ENCODE measurements at regions not wholly inside any gene's neighbourhood (a gene's known extent, or its start where the extent isn't known, plus 50 kb on each side); places are given as distances from the start of the nearest gene placed in this dataset.

DNA sequence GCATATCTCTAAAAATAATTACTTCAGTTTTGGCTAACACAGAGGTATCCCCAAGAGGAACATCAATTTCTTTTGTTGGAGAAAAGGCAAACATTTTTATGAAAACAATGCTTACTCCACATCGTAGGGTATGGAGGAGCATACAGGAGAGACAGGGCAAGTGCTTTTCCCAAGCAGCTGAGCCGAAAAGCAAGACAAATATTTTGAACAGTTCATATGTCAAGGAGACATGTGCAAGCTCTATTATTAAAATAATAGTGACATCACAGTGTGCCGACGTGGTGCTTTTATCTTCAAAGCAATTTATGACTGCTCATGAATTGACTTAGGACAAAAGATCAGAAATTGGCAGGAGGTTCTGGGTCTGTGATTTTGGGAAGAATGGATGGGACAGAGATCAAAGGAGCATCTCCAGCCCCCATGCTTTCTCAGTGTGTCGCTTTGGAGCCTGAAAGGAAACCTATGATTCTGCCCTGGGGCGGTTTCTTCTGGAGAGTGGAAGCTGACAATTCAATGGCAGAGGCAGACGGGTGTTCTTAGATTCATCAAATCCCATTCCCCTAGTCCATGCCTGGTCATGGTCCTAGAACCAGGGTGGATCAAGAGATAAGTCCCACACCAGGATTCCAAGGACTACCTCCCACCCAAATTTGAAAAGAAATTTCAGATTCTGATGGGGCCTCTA lies 97.1 kb downstream of the JCAD start:
- no peak for DNase-seq (ENCODE audit: low spot score in 2 of 2)
- Histone ChIP-seq H3K27ac (no peak overlapping the region), H3K4me3 (no peak overlapping the region), H3K36me3 (no peaks in the 10 kb centered on the region), H3K9me3 (no peaks in the 10 kb centered on the region), H3K4me1 (peaks cover 6% of the 10 kb centered on the region), H3K27me3 (no peaks in the 10 kb centered on the region)
- WGBS, result 62% methylated on average over 7 of the region's 7 CpGs
- TF ChIP-seq EP300 (IDR thresholded peaks at IDR 0.05), result no peak
- no peak for TF ChIP-seq POLR2AphosphoS5 (IDR thresholded peaks at IDR 0.05)
- TF ChIP-seq POLR2A (IDR thresholded peaks at IDR 0.05), result no peak
- TF ChIP-seq, protein P1, sequence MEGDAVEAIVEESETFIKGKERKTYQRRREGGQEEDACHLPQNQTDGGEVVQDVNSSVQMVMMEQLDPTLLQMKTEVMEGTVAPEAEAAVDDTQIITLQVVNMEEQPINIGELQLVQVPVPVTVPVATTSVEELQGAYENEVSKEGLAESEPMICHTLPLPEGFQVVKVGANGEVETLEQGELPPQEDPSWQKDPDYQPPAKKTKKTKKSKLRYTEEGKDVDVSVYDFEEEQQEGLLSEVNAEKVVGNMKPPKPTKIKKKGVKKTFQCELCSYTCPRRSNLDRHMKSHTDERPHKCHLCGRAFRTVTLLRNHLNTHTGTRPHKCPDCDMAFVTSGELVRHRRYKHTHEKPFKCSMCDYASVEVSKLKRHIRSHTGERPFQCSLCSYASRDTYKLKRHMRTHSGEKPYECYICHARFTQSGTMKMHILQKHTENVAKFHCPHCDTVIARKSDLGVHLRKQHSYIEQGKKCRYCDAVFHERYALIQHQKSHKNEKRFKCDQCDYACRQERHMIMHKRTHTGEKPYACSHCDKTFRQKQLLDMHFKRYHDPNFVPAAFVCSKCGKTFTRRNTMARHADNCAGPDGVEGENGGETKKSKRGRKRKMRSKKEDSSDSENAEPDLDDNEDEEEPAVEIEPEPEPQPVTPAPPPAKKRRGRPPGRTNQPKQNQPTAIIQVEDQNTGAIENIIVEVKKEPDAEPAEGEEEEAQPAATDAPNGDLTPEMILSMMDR (IDR thresholded peaks at IDR 0.05), result no peak

DNA sequence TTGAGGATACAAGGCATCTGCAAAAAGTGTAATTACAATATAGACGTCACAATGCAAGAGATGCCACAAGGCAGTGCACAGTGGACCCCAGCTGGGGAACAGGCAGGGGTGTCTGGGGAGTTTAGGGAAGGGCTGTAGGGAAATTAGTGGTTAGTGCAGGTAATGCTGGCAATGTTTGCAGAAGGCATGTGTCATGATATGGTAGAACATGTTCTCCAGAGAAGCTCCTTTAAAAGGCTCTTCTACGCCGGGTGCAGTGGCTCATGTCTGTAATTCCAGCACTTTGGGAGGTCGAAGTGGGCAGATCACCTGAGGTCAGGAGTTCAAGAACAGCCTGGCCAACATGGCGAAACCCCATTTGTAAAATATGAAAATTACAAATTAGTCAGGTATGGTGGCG lies 98.0 kb downstream of the JCAD start:
- Histone ChIP-seq H3K27me3 (no peaks in the 10 kb centered on the region), H3K9me3 (no peaks in the 10 kb centered on the region), H3K27ac (no peak overlapping the region), H3K4me1 (peaks cover 6% of the 10 kb centered on the region), H3K4me3 (no peak overlapping the region), H3K36me3 (no peaks in the 10 kb centered on the region)
- TF ChIP-seq, protein P1 (IDR thresholded peaks at IDR 0.05), result no peak
- TF ChIP-seq POLR2A (IDR thresholded peaks at IDR 0.05) (no peak), EP300 (IDR thresholded peaks at IDR 0.05) (no peak), POLR2AphosphoS5 (IDR thresholded peaks at IDR 0.05) (no peak)
- 90% methylated on average over 6 of the region's 6 CpGs for WGBS
- DNase-seq (ENCODE audit: low spot score in 2 of 2), result no peak

DNA sequence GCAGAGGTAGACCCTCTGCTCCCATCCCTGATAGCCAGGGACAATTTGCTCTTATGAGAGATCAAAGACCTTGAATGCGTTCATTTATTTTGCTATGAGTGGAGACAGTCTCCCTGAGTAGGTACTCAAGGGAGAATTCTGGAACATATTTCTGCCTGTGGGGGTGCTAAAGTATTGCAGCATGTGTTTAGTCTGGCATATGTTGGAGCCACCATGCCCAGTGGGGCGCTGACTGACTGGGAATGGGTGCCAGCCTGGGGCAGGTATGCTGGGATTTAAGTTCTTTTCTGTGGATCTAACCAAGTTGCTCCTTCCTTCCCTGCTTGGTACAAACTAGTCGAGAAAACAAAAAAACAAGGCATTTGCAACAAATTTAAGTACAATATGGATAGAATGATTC lies 99.1 kb downstream of the JCAD start:
- H3K4me3 ChIP-seq, result no peak overlapping the region
- no peaks in the 10 kb centered on the region for H3K36me3 ChIP-seq
- no peak for DNase-seq (ENCODE audit: low spot score in 2 of 2)
- H3K4me1 ChIP-seq, result peaks cover 6% of the 10 kb centered on the region
- no peaks in the 10 kb centered on the region for H3K27me3 ChIP-seq
- 92% methylated on average over 3 of the region's 3 CpGs for whole genome bisulfite sequencing
- TF ChIP-seq POLR2AphosphoS5 (IDR thresholded peaks at IDR 0.05), result no peak
- no peak for TF ChIP-seq EP300 (IDR thresholded peaks at IDR 0.05)
- no peak for TF ChIP-seq POLR2A (IDR thresholded peaks at IDR 0.05)
- TF ChIP-seq, protein P1 (IDR thresholded peaks at IDR 0.05), result no peak
- no peaks in the 10 kb centered on the region for H3K9me3 ChIP-seq
- H3K27ac ChIP-seq, result no peak overlapping the region

DNA sequence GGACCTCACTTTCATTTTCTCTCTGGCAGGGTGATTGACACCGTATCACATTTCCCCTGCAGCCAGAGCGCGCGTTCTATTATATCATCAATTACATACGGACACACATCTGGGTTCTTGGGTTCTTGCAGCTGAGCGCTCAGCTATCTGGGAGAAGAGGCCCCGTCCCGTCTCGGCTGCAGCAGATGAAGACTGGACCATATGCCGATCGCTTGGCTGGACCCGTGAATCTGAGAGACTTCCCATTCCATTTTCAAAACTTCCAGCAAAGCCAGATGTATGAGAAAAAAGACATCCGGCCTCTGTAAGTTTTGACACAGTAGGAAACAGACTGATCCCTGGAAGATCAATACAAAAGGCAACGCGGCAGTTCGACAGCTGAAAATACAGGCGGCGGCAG lies 99.8 kb downstream of the JCAD start:
- Histone ChIP-seq H3K4me3 (no peak overlapping the region), H3K4me1 (peaks cover 6% of the 10 kb centered on the region), H3K36me3 (no peaks in the 10 kb centered on the region), H3K27ac (no peak overlapping the region), H3K27me3 (no peaks in the 10 kb centered on the region), H3K9me3 (no peaks in the 10 kb centered on the region)
- WGBS, result 77% methylated on average over 18 of the region's 18 CpGs
- no peak for DNase-seq (ENCODE audit: low spot score in 2 of 2)
- no peak for TF ChIP-seq EP300 (IDR thresholded peaks at IDR 0.05)
- TF ChIP-seq, protein P1 (IDR thresholded peaks at IDR 0.05), result no peak
- no peak for TF ChIP-seq POLR2AphosphoS5 (IDR thresholded peaks at IDR 0.05)
- TF ChIP-seq POLR2A (IDR thresholded peaks at IDR 0.05), result no peak

DNA sequence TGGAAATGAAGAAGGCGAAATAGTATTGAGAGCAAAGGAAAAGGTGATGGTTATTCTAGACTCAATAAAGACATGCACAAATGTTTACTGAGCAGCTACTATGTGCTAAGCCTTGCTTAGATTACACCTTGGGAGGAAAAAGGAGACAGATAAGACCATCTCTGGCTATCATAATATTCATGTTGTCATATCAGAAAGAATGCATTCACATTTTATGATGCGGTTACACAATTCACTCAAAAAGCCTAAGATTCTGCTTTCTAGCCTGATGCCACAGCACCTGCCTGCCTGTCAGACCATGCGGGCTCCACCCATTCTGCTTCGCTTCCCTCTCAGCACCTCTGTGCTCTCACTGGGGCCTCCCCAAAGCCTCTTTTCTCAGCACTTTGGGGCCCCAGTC lies 100.9 kb downstream of the JCAD start:
- no peaks in the 10 kb centered on the region for H3K36me3 ChIP-seq
- H3K27ac ChIP-seq, result no peak overlapping the region
- no peaks in the 10 kb centered on the region for H3K27me3 ChIP-seq
- no peak for TF ChIP-seq POLR2A (IDR thresholded peaks at IDR 0.05)
- TF ChIP-seq, protein P1 (IDR thresholded peaks at IDR 0.05), result no peak
- no peak for TF ChIP-seq POLR2AphosphoS5 (IDR thresholded peaks at IDR 0.05)
- TF ChIP-seq EP300 (IDR thresholded peaks at IDR 0.05), result no peak
- 90% methylated on average over 4 of the region's 4 CpGs for WGBS
- peaks cover 6% of the 10 kb centered on the region for H3K4me1 ChIP-seq
- no peaks in the 10 kb centered on the region for H3K9me3 ChIP-seq
- DNase-seq (ENCODE audit: low spot score in 2 of 2), result no peak
- no peak overlapping the region for H3K4me3 ChIP-seq
